HCT116 (cell line): ENCODE measurements at regions not wholly inside any gene's neighbourhood (a gene's known extent, or its start where the extent isn't known, plus 50 kb on each side); places are given as distances from the start of the nearest gene placed in this dataset.

Source experiments
- ATAC-seq: fragments of 200-7000 bp; cut with Tn5 transposase; 2 replicates; pipeline ENCODE4 v1.9.1; 2020; ENCODE audit warnings: mild to moderate bottlenecking, moderate library complexity
- BruUV-seq: library from RNA; stranded (reverse); fragments of 400-500 nt; replicated peaks from 2 replicates; lab custom pipeline; 2021; lab: Mats Ljungman, UMichigan
- CTCF ChIA-PET: fragments of 300-600 bp; sonication (Branson Sonifier 250); formaldehyde crosslinking; loops from one replicate; lab custom pipeline; 2021; ENCODE audit warnings: antibody characterized with exemption; lab: Charles Lee
- POLR2A ChIA-PET: fragments of 300-600, 350-600 bp; sonication (Branson Sonifier 250); formaldehyde crosslinking; loops from one replicate; lab custom pipeline; 2021; ENCODE audit warnings: antibody characterized with exemption; lab: Charles Lee
- RAD21 ChIA-PET, 2 experiments: fragments of 300-600 bp; sonication (Branson Sonifier 250); formaldehyde crosslinking; loops; one replicate each; lab custom pipeline; 2023; ENCODE audit warnings: low total read pairs in 2 of 2; ENCODE audit not compliant: uncharacterized antibody in 2 of 2, unreplicated experiment in 2 of 2, low non-redundant PET in 1 of 2; lab: Charles Lee
- DNase-seq: peaks from one replicate; pipeline ENCODE4 v3.0.0-alpha.2; 2010; ENCODE audit warnings: low read depth, low spot score
- H2AFZ ChIP-seq: fragments of 200-600 bp; shearing (Covaris generic), sonication (generic); 2 replicates; pipeline ENCODE4 v1.6.1; 2017; ENCODE audit warnings: low read depth, mixed run types, mixed read lengths, antibody characterized with exemption, low read length; ENCODE audit not compliant: poor library complexity, severe bottlenecking
- H3K27ac ChIP-seq: 2 replicates; pipeline ENCODE4 v1.5.1; 2012; ENCODE audit warnings: low read depth, low read length
- H3K27me3 ChIP-seq: fragments of 200-600 bp; sonication (generic); 2 replicates; pipeline ENCODE4 v1.6.1; 2016; ENCODE audit warnings: mixed run types, low read length, mixed read lengths; ENCODE audit not compliant: insufficient read depth
- H3K36me3 ChIP-seq, 2 experiments: fragments of 200-500 bp in 1 of 2; fragments of 200-600 bp in 1 of 2; sonication (Bioruptor generic) in 1 of 2; sonication (generic) in 1 of 2; 2 replicates each; pipeline versions ENCODE4 v1.5.1 to v1.6.1; 2014 to 2016; ENCODE audit warnings: low read length in 2 of 2, inconsistent platforms in 1 of 2, mixed read lengths in 1 of 2, mixed run types in 1 of 2; ENCODE audit not compliant: insufficient read depth in 2 of 2, control insufficient read depth in 1 of 2
- H3K4me1 ChIP-seq, 2 experiments: fragments of 200-600 bp in 1 of 2; sonication (generic) in 1 of 2; 2 replicates each; pipeline versions ENCODE4 v1.5.1 to v1.6.1; 2012 to 2017; ENCODE audit warnings: low read length in 2 of 2, inconsistent platforms in 1 of 2, mild to moderate bottlenecking in 1 of 2, mixed read lengths in 1 of 2, mixed run types in 1 of 2, moderate library complexity in 1 of 2; ENCODE audit not compliant: insufficient read depth in 2 of 2, control insufficient read depth in 1 of 2
- H3K4me2 ChIP-seq: fragments of 200-600 bp; sonication (generic); 2 replicates; pipeline ENCODE4 v1.6.1; 2017; ENCODE audit warnings: mixed run types, low read length, mixed read lengths
- H3K4me3 ChIP-seq, 2 experiments: fragments of 200-600 bp in 1 of 2; sonication (generic) in 1 of 2; replicated peaks in 1 of 2; 2 replicates each; pipeline ENCODE4 v1.5.1; 2011 to 2016; ENCODE audit warnings: low read length in 2 of 2, control low read depth in 1 of 2, low read depth in 1 of 2, mild to moderate bottlenecking in 1 of 2, mixed read lengths in 1 of 2, mixed run types in 1 of 2
- H3K79me2 ChIP-seq: fragments of 200-600 bp; sonication (generic); 2 replicates; pipeline ENCODE4 v1.6.1; 2017; ENCODE audit warnings: mild to moderate bottlenecking, mixed run types, low read length, moderate library complexity, mixed read lengths; ENCODE audit not compliant: insufficient read depth
- H3K9ac ChIP-seq: fragments of 200-600 bp; sonication (generic); 2 replicates; pipeline ENCODE4 v1.6.1; 2016; ENCODE audit warnings: low read length, mixed read lengths
- H3K9me2 ChIP-seq: fragments of 200-600 bp; sonication (generic), shearing (Covaris generic); 2 replicates; pipeline ENCODE4 v1.6.1; 2017; ENCODE audit warnings: mixed run types, mild to moderate bottlenecking, moderate library complexity; ENCODE audit not compliant: insufficient read depth
- H3K9me3 ChIP-seq, 2 experiments: fragments of 200-500 bp in 1 of 2; fragments of 200-600 bp in 1 of 2; sonication (Bioruptor generic) in 1 of 2; sonication (generic) in 1 of 2; 2 replicates each; pipeline ENCODE4 v1.6.1; 2014 to 2017; ENCODE audit warnings: low read length in 2 of 2, mixed read lengths in 2 of 2, inconsistent platforms in 1 of 2, low read depth in 1 of 2, mild to moderate bottlenecking in 1 of 2, mixed run types in 1 of 2, moderate library complexity in 1 of 2; ENCODE audit not compliant: control insufficient read depth in 1 of 2, insufficient read depth in 1 of 2
- H4K20me1 ChIP-seq: fragments of 200-600 bp; sonication (generic), shearing (Covaris generic); 2 replicates; pipeline ENCODE4 v1.6.1; 2017; ENCODE audit warnings: mixed run types, mild to moderate bottlenecking, moderate library complexity; ENCODE audit not compliant: insufficient read depth
- EGR1 ChIP-seq: IDR thresholded peaks from 2 replicates; pipeline ENCODE4 v1.6.1; 2012; ENCODE audit warnings: low read depth
- EZH2 ChIP-seq: fragments of 200-600 bp; sonication (generic); IDR thresholded peaks from 2 replicates; pipeline ENCODE4 v1.6.1; 2017; ENCODE audit warnings: antibody characterized with exemption, mixed run types
- FOSL1 ChIP-seq: IDR thresholded peaks from 2 replicates; pipeline ENCODE4 v1.6.1; 2012; ENCODE audit warnings: low read depth
- JUND ChIP-seq: IDR thresholded peaks from 2 replicates; pipeline ENCODE4 v1.6.1; 2012
- POLR2A ChIP-seq: IDR thresholded peaks from 2 replicates; pipeline ENCODE4 v1.7.0; 2011; ENCODE audit warnings: borderline replicate concordance; ENCODE audit not compliant: insufficient read depth, insufficient read length; ENCODE audit errors: extremely low read depth
- SRF ChIP-seq: IDR thresholded peaks from 2 replicates; pipeline ENCODE4 v1.6.1; 2012; ENCODE audit warnings: low read depth
- TCF7L2 ChIP-seq: IDR thresholded peaks from 2 replicates; pipeline ENCODE4 v1.7.0; 2011; ENCODE audit warnings: borderline replicate concordance, inconsistent platforms; ENCODE audit not compliant: insufficient read depth, insufficient read length; ENCODE audit errors: extremely low read depth
- intact Hi-C: fragments of 100-400 bp; cut with micrococcal nuclease; formaldehyde crosslinking; loops from 2 replicates; pipeline ENCODE4 v1.10.0; 2022
- TF ChIP-seq, protein P1 (sequence below): IDR thresholded peaks from 2 replicates; pipeline ENCODE4 v1.6.1; 2012; ENCODE audit warnings: low read depth
- TF ChIP-seq, protein P2 (sequence below): IDR thresholded peaks from 2 replicates; pipeline ENCODE4 v1.6.1; 2012
- TF ChIP-seq, protein P3 (sequence below), 3 experiments: fragments of 200-600 bp in 1 of 3; sonication (generic) in 1 of 3; IDR thresholded peaks in 2 of 3; conservative IDR thresholded peaks in 1 of 3; 2 replicates each; pipeline ENCODE4 v1.5.1; 2012 to 2017; ENCODE audit warnings: low read depth in 2 of 3, low read length in 2 of 3, antibody characterized with exemption in 1 of 3, borderline replicate concordance in 1 of 3, control low read depth in 1 of 3, mild to moderate bottlenecking in 1 of 3, mixed read lengths in 1 of 3, mixed run types in 1 of 3, moderate library complexity in 1 of 3; ENCODE audit not compliant: insufficient read depth in 1 of 3

DNA sequence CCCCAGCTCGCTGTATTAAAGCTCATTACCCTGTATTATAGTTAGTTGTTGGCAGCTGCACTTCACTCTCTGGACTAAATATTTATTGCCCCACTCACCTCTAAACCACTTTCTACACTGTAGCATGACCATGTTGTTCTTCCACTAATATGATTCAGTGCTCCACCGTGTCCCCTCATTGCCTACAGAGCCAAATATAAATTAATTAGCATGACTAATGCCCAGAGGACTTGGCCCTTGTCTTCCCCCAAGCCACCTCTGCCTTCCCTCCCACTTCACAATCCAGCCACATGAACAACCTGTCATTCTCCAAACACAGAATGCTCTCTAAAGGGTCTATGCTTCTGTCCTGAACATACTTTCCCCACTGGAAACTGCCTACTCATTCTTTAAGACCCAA, 276.5 kb downstream of the PLPP3 start:
- no peak for ATAC-seq
- no TSS peak for BruUV-seq
- Histone ChIP-seq H3K9ac (no peak overlapping the region), H3K4me2 (no peak overlapping the region), H3K9me2 (no peaks in the 10 kb centered on the region), H3K27me3 (no peaks in the 10 kb centered on the region), H3K27ac (no peak overlapping the region), H4K20me1 (no peaks in the 10 kb centered on the region), H3K4me1 (no peaks in the 10 kb centered on the region), H3K4me3 (no peak overlapping the region), H3K79me2 (no peaks in the 10 kb centered on the region), H2AFZ (no peak overlapping the region), H3K36me3 (no peaks in the 10 kb centered on the region), H3K9me3 (no peaks in the 10 kb centered on the region)
- intact Hi-C loops, result no loop called here
- TF ChIP-seq TCF7L2 (no peak), SRF (no peak), EZH2 (no peak), FOSL1 (no peak), EGR1 (no peak), POLR2A (no peak), JUND (no peak)
- TF ChIP-seq, protein P1, sequence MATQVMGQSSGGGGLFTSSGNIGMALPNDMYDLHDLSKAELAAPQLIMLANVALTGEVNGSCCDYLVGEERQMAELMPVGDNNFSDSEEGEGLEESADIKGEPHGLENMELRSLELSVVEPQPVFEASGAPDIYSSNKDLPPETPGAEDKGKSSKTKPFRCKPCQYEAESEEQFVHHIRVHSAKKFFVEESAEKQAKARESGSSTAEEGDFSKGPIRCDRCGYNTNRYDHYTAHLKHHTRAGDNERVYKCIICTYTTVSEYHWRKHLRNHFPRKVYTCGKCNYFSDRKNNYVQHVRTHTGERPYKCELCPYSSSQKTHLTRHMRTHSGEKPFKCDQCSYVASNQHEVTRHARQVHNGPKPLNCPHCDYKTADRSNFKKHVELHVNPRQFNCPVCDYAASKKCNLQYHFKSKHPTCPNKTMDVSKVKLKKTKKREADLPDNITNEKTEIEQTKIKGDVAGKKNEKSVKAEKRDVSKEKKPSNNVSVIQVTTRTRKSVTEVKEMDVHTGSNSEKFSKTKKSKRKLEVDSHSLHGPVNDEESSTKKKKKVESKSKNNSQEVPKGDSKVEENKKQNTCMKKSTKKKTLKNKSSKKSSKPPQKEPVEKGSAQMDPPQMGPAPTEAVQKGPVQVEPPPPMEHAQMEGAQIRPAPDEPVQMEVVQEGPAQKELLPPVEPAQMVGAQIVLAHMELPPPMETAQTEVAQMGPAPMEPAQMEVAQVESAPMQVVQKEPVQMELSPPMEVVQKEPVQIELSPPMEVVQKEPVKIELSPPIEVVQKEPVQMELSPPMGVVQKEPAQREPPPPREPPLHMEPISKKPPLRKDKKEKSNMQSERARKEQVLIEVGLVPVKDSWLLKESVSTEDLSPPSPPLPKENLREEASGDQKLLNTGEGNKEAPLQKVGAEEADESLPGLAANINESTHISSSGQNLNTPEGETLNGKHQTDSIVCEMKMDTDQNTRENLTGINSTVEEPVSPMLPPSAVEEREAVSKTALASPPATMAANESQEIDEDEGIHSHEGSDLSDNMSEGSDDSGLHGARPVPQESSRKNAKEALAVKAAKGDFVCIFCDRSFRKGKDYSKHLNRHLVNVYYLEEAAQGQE, result no peak
- TF ChIP-seq, protein P2, sequence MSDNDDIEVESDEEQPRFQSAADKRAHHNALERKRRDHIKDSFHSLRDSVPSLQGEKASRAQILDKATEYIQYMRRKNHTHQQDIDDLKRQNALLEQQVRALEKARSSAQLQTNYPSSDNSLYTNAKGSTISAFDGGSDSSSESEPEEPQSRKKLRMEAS, result no peak
- TF ChIP-seq, protein P3, sequence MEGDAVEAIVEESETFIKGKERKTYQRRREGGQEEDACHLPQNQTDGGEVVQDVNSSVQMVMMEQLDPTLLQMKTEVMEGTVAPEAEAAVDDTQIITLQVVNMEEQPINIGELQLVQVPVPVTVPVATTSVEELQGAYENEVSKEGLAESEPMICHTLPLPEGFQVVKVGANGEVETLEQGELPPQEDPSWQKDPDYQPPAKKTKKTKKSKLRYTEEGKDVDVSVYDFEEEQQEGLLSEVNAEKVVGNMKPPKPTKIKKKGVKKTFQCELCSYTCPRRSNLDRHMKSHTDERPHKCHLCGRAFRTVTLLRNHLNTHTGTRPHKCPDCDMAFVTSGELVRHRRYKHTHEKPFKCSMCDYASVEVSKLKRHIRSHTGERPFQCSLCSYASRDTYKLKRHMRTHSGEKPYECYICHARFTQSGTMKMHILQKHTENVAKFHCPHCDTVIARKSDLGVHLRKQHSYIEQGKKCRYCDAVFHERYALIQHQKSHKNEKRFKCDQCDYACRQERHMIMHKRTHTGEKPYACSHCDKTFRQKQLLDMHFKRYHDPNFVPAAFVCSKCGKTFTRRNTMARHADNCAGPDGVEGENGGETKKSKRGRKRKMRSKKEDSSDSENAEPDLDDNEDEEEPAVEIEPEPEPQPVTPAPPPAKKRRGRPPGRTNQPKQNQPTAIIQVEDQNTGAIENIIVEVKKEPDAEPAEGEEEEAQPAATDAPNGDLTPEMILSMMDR (IDR thresholded peaks at IDR 0.05 in 2 of 3, conservative IDR thresholded peaks at IDR 0.05 in 1 of 3; ENCODE audit: borderline replicate concordance in 1 of 3, insufficient read depth in 1 of 3, low read depth in 2 of 3, low read length in 2 of 3), result no peak
- RAD21 ChIA-PET, result no interaction called here
- no peak for DNase-seq
- CTCF ChIA-PET, result no interaction called here
- POLR2A ChIA-PET, result no interaction called here
